ENCODE measurements at regions not wholly inside any gene's neighbourhood (a gene's known extent, or its start where the extent isn't known, plus 50 kb on each side); places are given as distances from the start of the nearest gene placed in this dataset.
"Not testable (repeated sequence)": the region's sequence is repeated elsewhere in the genome, so short reads cannot be mapped to it uniquely, and the experiment has no call there.

GRCh38 chr6:8619408-8619807 is 184.1 kb upstream of the SLC35B3 start:
- not testable (repeated sequence) for TF ChIP-seq POLR2AphosphoS5 (IDR thresholded peaks at IDR 0.05; ENCODE audit: insufficient read depth, low read depth, low read length); POLR2A (IDR thresholded peaks at IDR 0.05; ENCODE audit: low read depth, low read length); CTCF (IDR thresholded peaks at IDR 0.05; ENCODE audit: extremely low read depth in 1 of 2, insufficient read depth in 1 of 2, low read depth in 1 of 2, low read length in 2 of 2); GATA2 (IDR thresholded peaks at IDR 0.05; ENCODE audit: insufficient read depth, insufficient read length, low read depth, low read length); MAX (IDR thresholded peaks at IDR 0.05; ENCODE audit: insufficient read depth, insufficient read length); EZH2 (IDR thresholded peaks at IDR 0.05; ENCODE audit: borderline replicate concordance, low read depth, low read length, severe bottlenecking); JUN (IDR thresholded peaks at IDR 0.05; ENCODE audit: borderline replicate concordance, insufficient read depth, insufficient read length, low read depth); MYC (IDR thresholded peaks at IDR 0.05; ENCODE audit: low read depth, low read length); FOS (IDR thresholded peaks at IDR 0.05; ENCODE audit: borderline replicate concordance, insufficient read depth, low read length)
